ENCODE measurements at regions not wholly inside any gene's neighbourhood (a gene's known extent, or its start where the extent isn't known, plus 50 kb on each side); places are given as distances from the start of the nearest gene placed in this dataset.
A peak's percentile ranks its signal among the peaks of the same experiment; 100 is the strongest.

- POLR2A ChIA-PET (ENCODE audit: partially characterized antibody): no interaction called here
- TF ChIP-seq JUN (IDR thresholded peaks at IDR 0.05; ENCODE audit: low read depth, low read length) (no peak), TAF1 (IDR thresholded peaks at IDR 0.05; ENCODE audit: low read depth, low read length) (no peak), KDM5A (IDR thresholded peaks at IDR 0.05; ENCODE audit: low read length) (no peak), TAF7 (optimal IDR thresholded peaks at IDR 0.05; ENCODE audit: borderline replicate concordance, low read depth, low read length) (no peak), RAD21 (IDR thresholded peaks at IDR 0.05 in 1 of 2, conservative IDR thresholded peaks at IDR 0.05 in 1 of 2; ENCODE audit: low read depth in 2 of 2, low read length in 2 of 2) (no peak), RFX5 (IDR thresholded peaks at IDR 0.05; ENCODE audit: borderline replicate concordance, low read depth, low read length) (no peak), SRF (IDR thresholded peaks at IDR 0.05; ENCODE audit: low read depth, low read length) (no peak), ASH2L (IDR thresholded peaks at IDR 0.05; ENCODE audit: low read length) (no peak), ATF2 (IDR thresholded peaks at IDR 0.05; ENCODE audit: low read length) (no peak), YY1 (IDR thresholded peaks at IDR 0.05; ENCODE audit: low read depth, low read length) (no peak), KDM1A (IDR thresholded peaks at IDR 0.05; ENCODE audit: borderline replicate concordance, low read length) (no peak), EP300 (IDR thresholded peaks at IDR 0.05; ENCODE audit: borderline replicate concordance in 1 of 2, low read depth in 2 of 2, low read length in 2 of 2) (no peak), TBP (IDR thresholded peaks at IDR 0.05; ENCODE audit: low read depth, low read length) (no peak), GABPA (IDR thresholded peaks at IDR 0.05; ENCODE audit: borderline replicate concordance, insufficient read depth, low read length) (no peak)
Measured at GRCh38 chr2:194706179-194706578, 950.8 kb upstream of the SLC39A10 start.

More at GRCh38 chr2:194706179-194706578, 950.8 kb upstream of the SLC39A10 start:
- Histone ChIP-seq H3K27me3 (replicated peaks in 1 of 4; ENCODE audit: control insufficient read depth in 3 of 4, extremely low read depth in 1 of 4, insufficient read depth in 3 of 4, low read length in 3 of 4) (no peaks in the 10 kb centered on the region), H3K23me2 (ENCODE audit: low read depth, low read length) (no peaks in the 10 kb centered on the region), H3K9me3 (ENCODE audit: insufficient read depth in 2 of 2, low read depth in 1 of 2, low read length in 1 of 2) (no peaks in the 10 kb centered on the region), H4K8ac (ENCODE audit: extremely low read depth, insufficient read depth, low read length) (no peak overlapping the region), H3K79me2 (ENCODE audit: control insufficient read depth in 1 of 2, insufficient read depth in 2 of 2, low read length in 2 of 2) (no peaks in the 10 kb centered on the region), H3K4me1 (replicated peaks in 1 of 4; ENCODE audit: control insufficient read depth in 3 of 4, insufficient read depth in 4 of 4, low read length in 3 of 4) (no peaks in the 10 kb centered on the region), H3K79me1 (ENCODE audit: low read depth, low read length) (no peaks in the 10 kb centered on the region), H3K18ac (ENCODE audit: extremely low read depth, low read length) (no peak overlapping the region), H3K4ac (replicated peaks; ENCODE audit: insufficient read length, low read depth, low read length) (no peak overlapping the region), H4K20me1 (replicated peaks in 1 of 2; ENCODE audit: control insufficient read depth in 1 of 2, insufficient read depth in 2 of 2, low read length in 2 of 2) (no peaks in the 10 kb centered on the region), H3K27ac (ENCODE audit: low read depth, low read length) (no peak overlapping the region), H3K4me3 (ENCODE audit: extremely low read depth in 1 of 4, insufficient read depth in 2 of 4, low read depth in 3 of 4, low read length in 4 of 4) (no peak overlapping the region), H3K14ac (ENCODE audit: insufficient read length) (no peak overlapping the region), H2BK12ac (ENCODE audit: low read depth, low read length) (no peak overlapping the region), H2AFZ (ENCODE audit: low read length) (0 out of 2 replicates have a peak overlapping the region, but pooled peaks have one; percentile 39), H4K5ac (ENCODE audit: insufficient read length, low read depth, low read length) (no peak overlapping the region), H3K4me2 (ENCODE audit: insufficient read depth in 1 of 2, low read depth in 2 of 2, low read length in 2 of 2) (no peak overlapping the region), H2BK20ac (ENCODE audit: low read length) (no peak overlapping the region), H2BK15ac (ENCODE audit: low read length) (no peak overlapping the region), H2BK120ac (replicated peaks; ENCODE audit: low read depth, low read length) (no peak overlapping the region), H3K9ac (replicated peaks in 1 of 4; ENCODE audit: extremely low read depth in 1 of 4, low read depth in 3 of 4, low read length in 3 of 4) (no peak overlapping the region), H4K91ac (replicated peaks; ENCODE audit: insufficient read length, low read length) (no peak overlapping the region), H3K36me3 (ENCODE audit: control insufficient read depth in 2 of 4, insufficient read depth in 4 of 4, low read length in 3 of 4) (no peaks in the 10 kb centered on the region), H3K56ac (replicated peaks; ENCODE audit: insufficient read length, low read depth, low read length) (no peak overlapping the region), H3K23ac (ENCODE audit: insufficient read length) (no peak overlapping the region), H2BK5ac (ENCODE audit: low read depth, low read length) (no peak overlapping the region), H2AK5ac (ENCODE audit: low read depth, low read length) (no peak overlapping the region)
- 87% methylated on average over 2 of the region's 2 CpGs; no CpG with 5 or more reads in 1 of the 2 experiments for WGBS, 2 experiments (ENCODE audit: extremely low coverage in 1 of 2, insufficient coverage in 1 of 2, insufficient read length in 1 of 2, insufficient replicate concordance in 2 of 2, low coverage in 1 of 2, low lambda C conversion rate in 2 of 2, missing lambda C conversion rate in 1 of 2)
- CTCF ChIA-PET (ENCODE audit: partially characterized antibody): no interaction called here
- FAIRE-seq (no peak), DNase-seq (ENCODE audit: low read depth in 1 of 2, low spot score in 2 of 2) (no peak)
